Heart left ventricle (tissue), 16 donors: ENCODE measurements at regions not wholly inside any gene's neighbourhood (a gene's known extent, or its start where the extent isn't known, plus 50 kb on each side); places are given as distances from the start of the nearest gene placed in this dataset.

Experiments used
- ATAC-seq, 4 donors: fragments of 200-7000 bp; cut with Tn5 transposase; one replicate each; pipeline ENCODE4 v1.9.1; 2020 to 2022; ENCODE audit warnings: moderate library complexity in 4 of 4, mild to moderate bottlenecking in 3 of 4, moderate number of reproducible peaks in 1 of 4
- DNase-seq, 5 donors: peaks; one replicate each; pipeline ENCODE4 v3.0.0-alpha.2; 2020
- H3K27ac ChIP-seq, 12 donors: fragments of 200-600 bp; sonication (generic) in 4 of 12; one replicate each; pipeline versions ENCODE4 v1.5.0 to v1.8.0; 2016 to 2022; ENCODE audit warnings: mild to moderate bottlenecking in 2 of 12
- H3K27me3 ChIP-seq, 9 donors: fragments of 200-600 bp; sonication (generic) in 2 of 9; one replicate each; pipeline versions ENCODE4 v1.5.1 to v1.8.0; 2016 to 2022; ENCODE audit warnings: mild to moderate bottlenecking in 3 of 9
- H3K36me3 ChIP-seq, 9 donors: fragments of 200-600 bp; sonication (generic) in 2 of 9; one replicate each; pipeline versions ENCODE4 v1.5.0 to v1.8.0; 2018 to 2022; ENCODE audit warnings: mild to moderate bottlenecking in 2 of 9
- H3K4me1 ChIP-seq, 12 donors: fragments of 200-600 bp; sonication (generic) in 4 of 12; one replicate each; pipeline versions ENCODE4 v1.5.0 to v1.8.0; 2016 to 2022; ENCODE audit warnings: mild to moderate bottlenecking in 3 of 12
- H3K4me3 ChIP-seq, 12 donors: fragments of 200-600 bp; sonication (generic) in 4 of 12; one replicate each; pipeline versions ENCODE4 v1.5.0 to v1.8.0; 2017 to 2022; ENCODE audit warnings: mild to moderate bottlenecking in 9 of 12, moderate library complexity in 4 of 12
- H3K9me3 ChIP-seq, 12 donors: fragments of 200-600 bp; sonication (generic) in 4 of 12; one replicate each; pipeline versions ENCODE4 v1.5.0 to v1.8.0; 2016 to 2022; ENCODE audit warnings: mild to moderate bottlenecking in 1 of 12
- CTCF ChIP-seq, 12 donors: fragments of 200-600 bp; sonication (generic) in 4 of 12; IDR thresholded peaks; one replicate each; pipeline versions ENCODE4 v1.5.0 to v1.8.0; 2018 to 2022; ENCODE audit warnings: antibody characterized with exemption in 12 of 12, mild to moderate bottlenecking in 5 of 12
- POLR2A ChIP-seq, 2 donors: fragments of 450-650 bp; IDR thresholded peaks; one replicate each; pipeline ENCODE4 v1.6.1; 2017; ENCODE audit warnings: antibody characterized with exemption in 2 of 2, mild to moderate bottlenecking in 2 of 2, moderate library complexity in 2 of 2
- WGBS, 4 donors: extraction: QIAGEN DNeasy Blood & Tissue Kit in 2 of 4; methylation state at CpG; one replicate each; pipeline versions ENCODE4 v1.1.5 to v1.1.7; 2013 to 2018; 5-methylcytosine and 5-hydroxymethylcytosine counted together
- intact Hi-C, 10 donors: fragments of 100-400 bp; cut with DNase I; formaldehyde crosslinking; loops; one replicate each; pipeline versions ENCODE4 v1.11.1 to v1.14.2; 2022
- donor health status: ischemic (EF 13 %, LVEDD 7.1; RV severe dilation, severe dysfunction).
- donor health status: healthy with polysubstance abuse.
- donor health status: DM: no; HTN: yes; CAD: no.
- donor health status: DM: no; HTN: no; CAD: no.
- donor health status: ischemic (EF 25% LVEDD 6.9; RV normal size, moderate dysfunction).
- donor health status: ischemic (EF 25% LVEDD 5.7; RV mildly dilated, moderate dysfunction).
- donor health status: healthy.
- donor health status: DM: yes; HTN: yes; CAD: no.
- donor health status: ischemic (EF 35%, LVEDD 5.7; RV mildly dilated, moderate dysfunction).
- donor health status: nonischemic (EF 11% LVEDD 7.7; RV severe dilation, severe dysfunction).
- donor health status: DM: yes; HTN: yes; CAD: no.
- donor health status: PGD.
- donor health status: ischemic (EF 29% LVEDD 5.4; RV normal size, mild dysfunction).
- donor health status: nonischemic (EF 23%, LVEDD 6.1; RV moderate dilation, normal function).

DNA sequence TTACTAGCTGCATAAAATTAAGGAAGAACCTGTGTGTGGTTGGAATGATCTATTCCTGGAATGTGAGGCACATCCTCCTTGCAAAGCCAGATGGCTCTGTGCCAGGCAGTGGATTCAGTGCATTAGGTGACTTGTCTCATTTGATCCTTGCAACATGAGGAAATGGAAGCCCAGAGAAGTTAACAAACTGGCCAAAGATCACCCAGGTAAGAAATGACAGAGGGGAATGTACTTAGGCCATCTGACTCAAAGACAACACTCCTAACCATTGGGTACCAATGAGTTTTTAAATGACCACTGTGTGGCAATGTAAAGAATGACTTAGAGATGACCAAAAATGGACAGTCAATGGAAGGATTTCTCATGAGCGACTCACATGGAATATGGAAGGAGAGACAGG lies 114.2 kb upstream of the RXFP2 start:
- H3K27ac ChIP-seq = no peak overlapping the region
- 85 to 96% (median 93%) methylated on average over 1 of the region's 1 CpG for WGBS, 4 donors
- ATAC-seq = no peak

DNA sequence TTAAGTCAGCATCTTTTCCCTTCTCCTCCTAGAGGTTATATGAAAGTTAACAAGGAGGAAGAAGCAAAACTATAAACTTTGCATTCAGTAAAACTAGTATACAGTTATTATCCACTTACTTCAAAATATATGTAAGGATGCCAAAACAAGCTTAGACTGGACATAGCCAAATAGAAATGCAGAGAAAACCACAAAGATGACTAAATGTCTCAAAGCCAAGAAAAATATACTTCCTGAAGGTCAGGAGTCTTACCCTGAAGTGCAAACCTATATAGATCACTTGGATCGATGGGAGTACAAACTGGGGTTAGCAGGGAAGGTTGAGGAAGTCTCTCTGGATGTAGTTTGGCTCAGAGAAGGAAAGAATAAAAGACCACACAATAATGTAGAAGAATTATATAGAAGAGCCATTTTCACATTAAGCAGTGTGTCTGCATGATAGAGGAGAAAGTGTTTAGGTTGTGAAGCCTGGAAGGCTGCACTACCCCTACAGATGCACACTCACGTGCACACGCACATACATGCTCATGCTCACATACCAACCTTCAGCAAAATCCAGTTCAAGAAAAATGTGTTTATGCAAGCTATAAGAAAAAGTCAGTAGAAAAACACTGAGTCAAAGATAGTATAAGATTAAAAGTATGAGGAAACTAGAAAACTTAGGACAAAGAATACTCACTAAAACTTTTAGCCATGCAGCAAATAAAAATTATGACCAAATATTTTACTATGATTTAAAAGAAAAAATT lies 112.1 kb upstream of the RXFP2 start:
- no peaks in the 10 kb centered on the region for H3K36me3 ChIP-seq
- ATAC-seq = no peak

More for the DNA sequence above, 114.2 kb upstream of the RXFP2 start:
- TF ChIP-seq POLR2A (IDR thresholded peaks at IDR 0.05) (no peak), CTCF (IDR thresholded peaks at IDR 0.05) (no peak)
- Histone ChIP-seq H3K27me3 (no peaks in the 10 kb centered on the region), H3K4me3 (no peak overlapping the region), H3K36me3 (no peaks in the 10 kb centered on the region), H3K9me3 (peaks cover 0 to 5% (median 0%) of the 10 kb centered on the region in 12 donors), H3K4me1 (peaks cover 0 to 16% (median 0%) of the 10 kb centered on the region in 12 donors)
- intact Hi-C loops = loop anchor here in 1 of 10 donors (10.0 kb wide), 1 partner anchor 510 kb away; no protein-coding TSS in a partner anchor
- DNase-seq = no peak

DNA sequence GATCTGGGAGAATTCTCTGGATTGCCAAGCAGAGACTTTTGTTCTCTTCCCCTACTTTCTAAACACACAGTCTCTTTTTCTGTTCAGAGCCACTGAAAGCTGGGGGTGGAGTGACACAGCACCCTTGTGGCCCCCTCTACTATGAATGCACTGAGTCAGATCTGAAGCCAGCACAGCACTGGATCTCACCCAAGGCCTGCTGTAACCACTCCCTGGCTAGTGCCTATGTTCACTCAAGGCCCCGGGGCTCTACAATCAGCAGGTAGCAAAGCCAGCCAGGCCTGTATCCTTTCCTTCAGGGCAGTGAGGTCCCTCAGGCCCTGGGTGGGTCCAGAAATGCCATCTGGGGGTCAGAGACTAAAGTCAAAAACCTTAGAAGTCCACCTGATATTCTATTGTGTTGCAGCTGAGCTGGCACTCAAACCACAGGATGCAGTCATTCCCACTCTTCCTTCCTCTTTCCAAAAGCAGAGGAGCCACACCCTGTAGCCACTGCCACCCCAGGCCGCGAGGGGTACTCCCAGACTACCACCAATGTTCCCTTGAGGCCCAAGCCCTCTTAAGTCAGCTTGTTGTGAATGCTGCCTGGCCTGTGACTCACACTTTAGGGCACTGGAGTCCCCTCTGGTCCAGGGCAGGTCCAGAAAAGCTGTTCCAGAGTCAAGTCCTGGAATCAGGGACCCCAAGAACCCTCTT lies 110.1 kb upstream of the RXFP2 start:
- peak in 3 of 4 donors; percentile 56 to 60 (median 58) for ATAC-seq
- Histone ChIP-seq H3K27me3 (no peaks in the 10 kb centered on the region), H3K9me3 (peaks cover 0 to 15% (median 0%) of the 10 kb centered on the region in 12 donors), H3K36me3 (no peaks in the 10 kb centered on the region), H3K4me3 (no peak overlapping the region), H3K4me1 (peaks cover 0 to 25% (median 0%) of the 10 kb centered on the region in 12 donors), H3K27ac (no peak overlapping the region)
- DNase-seq = peak in 2 of 5 donors; percentile 25 to 44
- TF ChIP-seq CTCF (IDR thresholded peaks at IDR 0.05) (no peak), POLR2A (IDR thresholded peaks at IDR 0.05) (no peak)
- intact Hi-C loops = loop anchor here in 1 of 10 donors (10.0 kb wide), 1 partner anchor 514 kb away; no protein-coding TSS in a partner anchor
- WGBS, 4 donors = 12 to 33% (median 26%) methylated on average over 3 of the region's 3 CpGs

More for the DNA sequence above, 112.1 kb upstream of the RXFP2 start:
- Histone ChIP-seq H3K4me3 (no peak overlapping the region), H3K4me1 (peaks cover 0 to 25% (median 0%) of the 10 kb centered on the region in 12 donors), H3K27me3 (no peaks in the 10 kb centered on the region), H3K9me3 (peaks cover 0 to 1% (median 0%) of the 10 kb centered on the region in 12 donors), H3K27ac (no peak overlapping the region)
- intact Hi-C loops = loop anchor here in 1 of 10 donors (10.0 kb wide), 1 partner anchor 512 kb away; no protein-coding TSS in a partner anchor
- WGBS, 4 donors = 87 to 89% (median 88%) methylated on average over 3 of the region's 3 CpGs
- TF ChIP-seq POLR2A (IDR thresholded peaks at IDR 0.05) = no peak
- TF ChIP-seq CTCF (IDR thresholded peaks at IDR 0.05) = no peak
- DNase-seq = no peak

- no peak overlapping the region for H3K4me3 ChIP-seq
- H3K27ac ChIP-seq = peak overlapping the region in 1 of 12 donors; percentile 2
- intact Hi-C loops = no loop called here
- ATAC-seq (peak in 1 of 4 donors; percentile 26), DNase-seq (no peak)
- no peak for TF ChIP-seq CTCF (IDR thresholded peaks at IDR 0.05)
- no peak for TF ChIP-seq POLR2A (IDR thresholded peaks at IDR 0.05)
- peaks cover 0 to 25% (median 0%) of the 10 kb centered on the region in 12 donors for H3K4me1 ChIP-seq
- no peaks in the 10 kb centered on the region for H3K27me3 ChIP-seq
- H3K36me3 ChIP-seq = no peaks in the 10 kb centered on the region
- 34 to 50% (median 39%) methylated on average over 3 of the region's 3 CpGs for WGBS, 4 donors
- H3K9me3 ChIP-seq = peaks cover 0 to 15% (median 0%) of the 10 kb centered on the region in 12 donors
Observed at GRCh38 chr13:31631071-31631470, 108.3 kb upstream of the RXFP2 start.
